Activated T-helper 17 cell treated with anti-CD3 and anti-CD28 coated beads, Interleukin-2, amount 50 U/mL, for 72 hours (primary cell): ENCODE measurements at regions not wholly inside any gene's neighbourhood (a gene's known extent, or its start where the extent isn't known, plus 50 kb on each side); places are given as distances from the start of the nearest gene placed in this dataset.

Source experiments
- ATAC-seq: fragments of 150-1000 bp; cut with Tn5 transposase; replicated peaks from 2 replicates; pipeline ENCODE4 v1.10.0; 2021; ENCODE audit warnings: mild to moderate bottlenecking, moderate library complexity
- H3K27ac Mint-ChIP-seq: one replicate; pipeline ENCODE4 v1.8.0; 2022; ENCODE audit warnings: mixed read lengths
- H3K27me3 Mint-ChIP-seq: one replicate; pipeline ENCODE4 v1.8.0; 2022; ENCODE audit warnings: mixed read lengths
- H3K36me3 Mint-ChIP-seq: one replicate; pipeline ENCODE4 v1.8.0; 2022; ENCODE audit warnings: low read depth, mild to moderate bottlenecking, mixed read lengths
- H3K4me1 Mint-ChIP-seq: one replicate; pipeline ENCODE4 v1.8.0; 2022; ENCODE audit warnings: mixed read lengths
- H3K4me3 Mint-ChIP-seq: one replicate; pipeline ENCODE4 v1.8.0; 2022; ENCODE audit warnings: mild to moderate bottlenecking, mixed read lengths
- H3K9me3 Mint-ChIP-seq: one replicate; pipeline ENCODE4 v1.8.0; 2022; ENCODE audit warnings: mixed read lengths

DNA sequence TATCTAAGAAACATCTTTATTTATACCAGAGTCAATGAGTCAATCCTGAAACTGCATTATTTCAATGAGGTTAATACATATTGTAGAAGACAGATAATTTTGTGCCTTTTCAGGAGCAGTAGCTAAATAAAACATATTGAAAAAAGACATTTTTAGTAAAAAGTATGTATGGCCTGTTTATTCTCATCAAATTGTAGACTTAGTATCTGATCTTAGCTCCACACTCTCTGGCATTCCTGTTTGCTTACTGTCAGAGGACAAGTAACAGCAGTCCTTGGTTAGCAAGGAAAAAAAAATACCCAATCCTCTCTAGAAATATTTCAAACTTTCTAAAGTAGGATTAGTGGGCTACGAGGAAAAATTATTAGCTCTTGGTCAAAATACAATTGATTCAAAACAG is 50.5 kb upstream of the GUCY1A1 start:
- no peaks in the 10 kb centered on the region for H3K9me3 Mint-ChIP-seq
- ATAC-seq, result no peak

DNA sequence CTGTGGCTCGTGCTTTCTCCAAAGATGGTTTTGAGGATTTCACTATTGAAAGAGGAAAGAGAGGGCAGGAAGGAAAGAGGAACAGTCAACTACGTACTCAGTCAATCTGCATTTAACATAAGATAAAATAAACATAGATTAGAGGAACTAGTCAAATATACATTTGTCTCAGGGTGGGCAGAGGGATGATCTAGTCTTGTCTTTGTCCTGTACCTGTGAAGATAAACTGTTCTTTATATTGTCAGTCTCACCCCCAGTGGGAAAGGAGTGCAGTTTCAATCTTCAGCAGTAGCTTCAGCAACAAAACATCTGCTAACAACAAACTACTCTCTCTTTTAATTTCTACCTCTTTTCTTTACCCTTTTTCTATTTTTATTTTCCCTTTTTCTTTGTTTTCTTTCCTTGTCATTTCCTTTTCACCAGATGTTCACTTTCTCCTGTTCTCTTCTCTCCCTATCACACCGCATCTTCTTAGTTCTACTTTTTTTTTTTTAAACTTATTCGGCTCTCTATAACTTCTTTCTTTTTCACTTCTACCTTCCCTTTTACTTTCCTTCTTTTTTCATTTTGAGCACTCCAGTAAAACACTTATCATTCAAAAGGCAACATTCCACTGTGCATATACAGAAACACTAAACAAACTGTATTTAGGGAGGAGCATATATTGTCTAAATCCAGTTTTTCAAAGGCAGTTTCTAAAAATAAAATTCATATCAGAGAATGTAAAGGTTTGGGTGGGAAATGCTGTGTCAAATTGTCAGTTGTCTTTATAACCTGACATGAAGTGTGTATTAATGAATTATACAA is 51.4 kb upstream of the GUCY1A1 start:
- peaks cover 14% of the 10 kb centered on the region for H3K27me3 Mint-ChIP-seq
- no peak overlapping the region for H3K4me3 Mint-ChIP-seq
- H3K27ac Mint-ChIP-seq, result no peak overlapping the region
- no peaks in the 10 kb centered on the region for H3K36me3 Mint-ChIP-seq
- no peak for ATAC-seq
- no peaks in the 10 kb centered on the region for H3K4me1 Mint-ChIP-seq
- H3K9me3 Mint-ChIP-seq, result no peaks in the 10 kb centered on the region

More for the DNA sequence above, 50.5 kb upstream of the GUCY1A1 start:
- Mint-ChIP-seq H3K4me1 (no peaks in the 10 kb centered on the region), H3K27ac (no peak overlapping the region), H3K27me3 (peaks cover 14% of the 10 kb centered on the region), H3K4me3 (no peak overlapping the region), H3K36me3 (no peaks in the 10 kb centered on the region)

DNA sequence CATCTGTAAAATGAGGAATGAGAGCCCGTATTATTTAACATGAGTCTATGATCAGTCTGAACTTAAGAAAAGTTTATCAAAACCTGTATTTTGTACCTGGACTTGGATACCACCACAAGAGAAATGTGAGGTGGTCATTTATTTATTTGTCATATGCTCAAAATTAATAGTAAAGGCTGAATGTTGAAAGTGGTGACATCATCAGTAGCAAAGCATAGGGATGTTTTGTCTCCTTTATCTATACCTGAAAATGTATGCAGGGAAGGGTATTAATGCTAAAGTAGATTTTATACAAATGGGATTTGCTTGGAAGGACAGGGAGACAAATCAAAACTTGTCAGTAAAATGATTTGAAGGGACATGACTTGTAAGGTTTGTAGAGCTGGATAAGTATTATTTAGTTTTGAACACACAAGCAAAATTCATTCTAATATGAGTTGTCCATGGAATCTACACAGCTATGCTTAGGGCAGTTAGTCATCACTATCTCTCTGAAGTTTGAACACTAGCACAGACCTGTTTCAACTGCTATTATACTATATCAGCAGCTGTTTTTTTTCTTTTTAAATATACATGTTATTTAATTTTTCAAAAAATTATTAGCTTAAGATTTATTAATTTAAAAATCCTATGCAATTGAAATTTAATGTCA is 52.4 kb upstream of the GUCY1A1 start:
- Mint-ChIP-seq H3K27ac (no peak overlapping the region), H3K36me3 (no peaks in the 10 kb centered on the region), H3K4me1 (no peaks in the 10 kb centered on the region), H3K27me3 (peaks cover 14% of the 10 kb centered on the region), H3K9me3 (no peaks in the 10 kb centered on the region), H3K4me3 (no peak overlapping the region)
- ATAC-seq, result no peak

DNA sequence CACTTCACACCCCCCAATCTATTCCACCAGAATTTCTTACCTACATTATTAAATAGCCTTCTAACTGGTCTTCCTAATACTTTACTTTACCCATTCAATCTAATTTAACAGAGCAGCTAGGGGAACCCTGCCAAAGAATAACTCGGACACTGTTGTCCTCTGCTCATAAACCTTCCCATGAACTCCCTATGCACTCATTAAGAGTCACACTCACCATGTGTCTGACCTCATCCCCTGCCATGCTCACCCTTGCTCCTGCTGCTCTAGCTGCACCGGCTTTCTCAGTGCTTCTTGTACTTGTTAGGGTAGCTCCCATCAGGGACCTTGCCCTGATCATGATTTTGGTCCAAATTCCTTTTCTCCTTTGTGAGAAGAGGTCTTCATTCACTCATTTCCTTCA is 54.6 kb upstream of the GUCY1A1 start:
- Mint-ChIP-seq H3K9me3 (no peaks in the 10 kb centered on the region), H3K4me3 (no peak overlapping the region), H3K36me3 (no peaks in the 10 kb centered on the region), H3K27ac (no peak overlapping the region), H3K4me1 (no peaks in the 10 kb centered on the region), H3K27me3 (peaks cover 14% of the 10 kb centered on the region)
- ATAC-seq, result no peak

DNA sequence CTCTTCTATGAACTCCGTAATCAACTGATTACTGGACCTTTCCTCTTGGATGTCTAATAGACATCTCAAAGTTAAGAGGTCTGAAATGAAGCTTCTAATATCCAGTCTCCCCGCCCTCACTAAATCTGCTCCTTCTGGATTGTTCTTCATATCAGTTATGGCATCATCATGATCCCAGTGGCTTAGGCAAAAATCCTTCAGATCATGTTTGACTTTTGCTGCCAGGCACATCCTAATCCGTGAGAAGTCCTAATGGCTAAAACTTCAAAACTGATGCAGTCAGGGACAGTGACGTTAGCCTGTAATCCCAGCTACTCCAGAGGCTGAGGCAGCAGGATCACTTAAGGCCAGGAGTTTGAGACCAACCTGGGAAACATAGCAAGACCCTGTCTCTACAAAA is 55.1 kb upstream of the GUCY1A1 start:
- ATAC-seq, result no peak
- H3K9me3 Mint-ChIP-seq, result no peaks in the 10 kb centered on the region

DNA sequence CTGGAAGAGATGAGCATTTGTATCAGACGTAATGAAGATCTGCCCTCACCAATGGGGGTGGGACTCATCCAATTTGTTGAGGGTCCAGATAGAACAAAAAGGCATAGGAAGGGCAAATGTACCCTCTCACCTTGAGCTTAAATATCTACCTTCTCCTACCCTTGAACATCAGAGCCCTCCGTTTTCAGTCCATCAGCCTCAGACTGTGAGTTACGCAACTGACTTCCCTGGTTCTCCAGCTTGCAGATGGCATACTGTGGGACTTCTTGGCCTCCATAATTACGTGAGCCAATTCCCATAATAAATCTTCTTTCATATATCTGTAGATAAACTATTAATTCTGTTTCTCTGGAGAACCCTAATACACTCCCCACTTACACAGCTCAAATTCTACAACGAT is 56.5 kb upstream of the GUCY1A1 start:
- H3K27me3 Mint-ChIP-seq, result peaks cover 10% of the 10 kb centered on the region
- no peak for ATAC-seq
- H3K36me3 Mint-ChIP-seq, result no peaks in the 10 kb centered on the region
- no peaks in the 10 kb centered on the region for H3K4me1 Mint-ChIP-seq
- H3K4me3 Mint-ChIP-seq, result no peak overlapping the region
- no peak overlapping the region for H3K27ac Mint-ChIP-seq
- H3K9me3 Mint-ChIP-seq, result no peaks in the 10 kb centered on the region

More for the DNA sequence above, 55.1 kb upstream of the GUCY1A1 start:
- H3K36me3 Mint-ChIP-seq, result no peaks in the 10 kb centered on the region
- no peaks in the 10 kb centered on the region for H3K4me1 Mint-ChIP-seq
- no peak overlapping the region for H3K4me3 Mint-ChIP-seq
- peaks cover 14% of the 10 kb centered on the region for H3K27me3 Mint-ChIP-seq
- H3K27ac Mint-ChIP-seq, result no peak overlapping the region

DNA sequence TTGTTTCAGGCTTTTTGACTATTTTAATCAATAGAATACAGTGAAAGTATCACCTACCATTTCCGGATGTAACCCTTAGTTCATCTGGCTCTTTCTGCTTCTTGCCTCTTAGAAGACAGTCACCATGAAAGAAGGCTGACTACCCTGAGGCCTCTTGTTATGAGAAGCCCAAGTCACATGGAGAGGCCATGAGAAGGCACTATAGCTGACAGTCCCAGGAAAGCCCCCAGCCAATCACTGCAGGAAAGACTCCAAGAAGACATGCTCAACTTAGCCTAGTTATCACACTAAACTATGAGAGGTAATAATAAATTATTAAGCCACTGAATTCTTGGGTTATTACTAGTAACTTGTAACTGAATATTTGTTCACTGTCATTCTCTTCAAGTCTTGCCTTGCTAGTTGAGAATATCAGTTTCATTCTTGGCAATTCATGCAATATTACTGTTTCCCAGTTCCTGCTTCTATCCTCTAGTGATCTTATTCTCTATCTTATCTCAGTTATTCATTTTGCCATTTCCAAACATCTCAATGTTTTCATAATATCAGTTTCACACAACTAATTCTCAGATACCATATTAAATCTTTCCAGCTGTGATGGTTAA is 57.1 kb upstream of the GUCY1A1 start:
- no peak for ATAC-seq
- Mint-ChIP-seq H3K9me3 (no peaks in the 10 kb centered on the region), H3K36me3 (no peaks in the 10 kb centered on the region), H3K27ac (no peak overlapping the region), H3K27me3 (peaks cover 10% of the 10 kb centered on the region), H3K4me3 (no peak overlapping the region), H3K4me1 (no peaks in the 10 kb centered on the region)

DNA sequence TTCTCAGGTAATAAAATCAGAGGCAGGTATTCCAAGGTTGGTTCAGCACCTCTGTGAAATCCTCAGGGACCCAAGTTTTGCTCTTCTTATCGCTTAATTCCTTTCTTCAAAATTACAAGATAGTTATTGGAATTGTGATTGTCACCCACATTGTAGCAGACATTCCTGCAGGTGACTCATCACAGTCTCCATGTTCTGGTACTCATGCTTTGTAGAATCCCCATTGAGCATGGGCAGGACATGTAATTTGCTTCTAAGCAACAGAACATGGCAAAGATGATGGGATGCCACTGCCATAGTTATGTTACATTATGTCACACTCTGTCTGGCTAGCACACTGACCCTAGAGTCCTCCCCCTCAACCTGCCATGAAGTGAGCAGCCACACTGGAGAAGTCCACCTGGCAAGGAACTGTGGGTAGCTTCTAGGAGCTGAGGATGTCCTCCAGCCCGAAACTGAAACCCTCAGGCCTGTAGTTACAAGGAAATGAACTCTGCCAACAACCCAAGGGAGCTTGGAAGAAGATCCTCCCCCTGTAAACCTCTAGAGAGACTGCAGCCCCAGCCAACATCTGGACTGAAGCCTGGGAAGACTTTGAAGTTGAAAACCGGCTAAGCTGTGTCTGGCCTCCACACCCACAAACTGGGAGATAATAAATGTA is 58.3 kb upstream of the GUCY1A1 start:
- peaks cover 12% of the 10 kb centered on the region for H3K27me3 Mint-ChIP-seq
- no peak for ATAC-seq
- no peaks in the 10 kb centered on the region for H3K9me3 Mint-ChIP-seq
- H3K4me3 Mint-ChIP-seq, result no peak overlapping the region
- no peaks in the 10 kb centered on the region for H3K4me1 Mint-ChIP-seq
- H3K36me3 Mint-ChIP-seq, result no peaks in the 10 kb centered on the region
- no peak overlapping the region for H3K27ac Mint-ChIP-seq

DNA sequence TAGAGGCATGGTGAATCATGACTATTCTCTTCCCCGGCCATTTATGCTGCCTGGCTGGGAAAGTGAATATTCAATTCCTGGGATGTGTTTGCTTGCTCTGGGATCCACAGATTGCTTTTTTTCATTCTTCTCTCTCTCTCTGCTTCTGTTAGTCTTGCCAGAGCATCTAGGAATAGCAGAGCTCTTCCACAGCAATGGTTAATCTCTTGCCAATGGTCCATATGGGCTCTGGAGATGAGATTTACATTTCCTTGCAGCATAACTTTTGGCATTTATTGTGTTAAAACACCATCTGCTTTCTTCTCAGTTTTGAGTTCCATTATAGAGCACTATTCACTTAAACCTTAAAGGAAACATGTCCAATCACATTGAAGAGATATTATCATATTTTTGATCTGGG is 59.2 kb upstream of the GUCY1A1 start:
- ATAC-seq, result no peak
- Mint-ChIP-seq H3K27me3 (peaks cover 9% of the 10 kb centered on the region), H3K9me3 (no peaks in the 10 kb centered on the region), H3K4me1 (no peaks in the 10 kb centered on the region), H3K36me3 (no peaks in the 10 kb centered on the region), H3K4me3 (no peak overlapping the region), H3K27ac (no peak overlapping the region)

DNA sequence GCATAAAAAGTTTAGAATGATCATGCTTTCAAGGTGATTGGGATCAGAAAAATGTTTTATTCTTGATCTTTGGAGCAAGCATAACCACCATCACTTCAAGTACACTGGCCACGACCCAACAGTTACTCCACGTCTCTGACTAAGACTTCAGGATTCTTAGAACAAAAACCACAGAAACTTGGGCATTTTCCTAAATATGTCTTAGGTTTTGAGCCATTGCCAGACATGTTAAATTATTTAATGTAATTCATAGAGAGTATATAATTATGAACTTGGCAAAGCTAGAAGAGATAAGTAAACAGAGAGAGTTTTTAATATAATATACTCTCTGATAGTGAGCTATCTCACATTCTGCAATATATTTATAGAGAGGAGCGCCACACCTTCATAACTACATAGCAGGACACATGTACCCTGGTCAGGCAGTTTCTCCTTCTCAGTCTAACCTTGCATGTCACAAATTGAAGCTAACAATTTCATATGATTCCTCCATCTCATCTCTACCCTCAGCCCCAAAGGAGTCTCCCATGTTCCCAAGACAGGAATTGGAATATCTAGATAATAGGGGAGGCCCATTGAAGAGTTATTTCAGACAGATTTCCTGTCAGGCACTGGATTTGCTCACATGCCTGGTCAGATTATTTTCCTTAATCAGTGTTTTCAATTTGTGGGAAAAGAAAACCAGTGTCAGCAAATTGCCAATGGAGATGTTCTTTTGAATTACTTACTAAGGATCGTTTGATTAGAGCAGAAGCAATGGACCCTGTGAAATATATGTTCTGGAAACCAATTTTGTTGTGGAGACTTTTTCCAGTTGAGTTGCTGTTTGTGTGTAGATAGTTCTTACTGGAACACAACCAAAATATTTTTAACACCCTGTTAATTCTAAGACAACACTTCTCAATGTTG is 61.7 kb upstream of the GUCY1A1 start:
- ATAC-seq, result no peak
- Mint-ChIP-seq H3K27me3 (peaks cover 6% of the 10 kb centered on the region), H3K36me3 (no peaks in the 10 kb centered on the region), H3K4me3 (no peak overlapping the region), H3K27ac (no peak overlapping the region), H3K9me3 (no peaks in the 10 kb centered on the region), H3K4me1 (no peaks in the 10 kb centered on the region)

DNA sequence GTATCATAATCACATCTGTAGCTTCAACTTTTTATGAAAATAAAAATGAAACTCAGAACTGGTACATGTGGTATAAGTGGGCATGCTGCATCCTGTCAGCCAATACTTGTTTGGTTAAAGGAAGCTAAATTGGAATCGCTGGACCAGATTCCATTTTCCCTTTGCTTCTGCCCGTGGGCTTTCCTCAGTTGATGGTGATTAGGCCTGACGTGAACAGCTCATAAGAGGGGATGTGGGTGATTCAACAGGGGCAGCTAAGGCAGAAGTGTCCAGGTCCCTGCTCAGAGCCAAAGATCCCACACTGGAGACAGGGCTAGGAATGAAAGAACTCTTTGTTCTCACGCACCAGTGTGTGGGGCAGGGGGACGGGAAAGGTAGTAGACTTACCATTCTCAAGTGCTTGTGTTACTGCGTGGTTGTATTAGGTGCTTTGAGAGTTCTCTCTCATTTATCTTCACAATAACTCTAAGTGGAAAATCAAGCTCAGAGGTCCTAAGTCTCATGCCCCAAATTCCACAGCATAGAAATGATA is 63.2 kb upstream of the GUCY1A1 start:
- ATAC-seq, result no peak
- H3K27me3 Mint-ChIP-seq, result peaks cover 9% of the 10 kb centered on the region
- no peak overlapping the region for H3K27ac Mint-ChIP-seq
- H3K9me3 Mint-ChIP-seq, result no peaks in the 10 kb centered on the region
- no peak overlapping the region for H3K4me3 Mint-ChIP-seq
- no peaks in the 10 kb centered on the region for H3K36me3 Mint-ChIP-seq
- no peaks in the 10 kb centered on the region for H3K4me1 Mint-ChIP-seq

DNA sequence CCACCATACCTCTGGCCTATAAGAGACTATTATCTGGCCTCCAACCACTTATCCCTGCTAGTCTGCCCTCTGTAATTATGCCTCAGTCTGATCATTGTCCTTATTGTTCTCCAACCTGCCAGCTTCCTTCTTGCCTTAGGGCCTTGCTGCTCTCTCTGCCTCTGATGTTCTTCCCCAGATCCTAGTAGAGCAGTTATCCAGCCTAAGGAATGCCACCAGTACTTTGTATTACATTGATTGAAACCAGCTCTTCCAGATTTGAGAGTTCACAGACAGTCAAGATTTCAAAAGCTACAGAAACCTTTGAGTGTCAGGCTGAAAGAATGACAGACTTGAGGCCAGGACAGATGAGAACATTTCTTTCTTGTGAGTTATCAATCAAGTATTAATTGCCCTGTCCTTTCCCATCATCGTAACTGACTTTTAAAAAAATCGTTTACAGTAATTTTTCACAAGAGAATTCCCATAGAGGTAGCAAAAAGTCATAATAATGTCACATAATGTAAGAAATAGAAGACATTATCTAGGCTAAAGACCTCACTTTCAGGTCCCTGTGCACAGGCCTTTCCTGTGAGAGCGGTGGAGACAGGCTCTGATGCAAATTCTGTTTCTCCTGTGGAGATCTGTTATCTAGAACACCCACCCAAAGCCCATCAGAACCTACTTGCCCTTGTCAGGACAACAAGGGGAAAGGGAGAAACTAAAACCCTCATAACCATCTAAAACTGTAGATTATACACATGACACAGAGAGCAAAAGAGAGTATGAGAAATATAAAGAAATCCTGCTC is 64.1 kb upstream of the GUCY1A1 start:
- no peak for ATAC-seq
- Mint-ChIP-seq H3K27ac (no peak overlapping the region), H3K36me3 (no peaks in the 10 kb centered on the region), H3K27me3 (peaks cover 12% of the 10 kb centered on the region), H3K4me3 (no peak overlapping the region), H3K4me1 (no peaks in the 10 kb centered on the region), H3K9me3 (no peaks in the 10 kb centered on the region)

DNA sequence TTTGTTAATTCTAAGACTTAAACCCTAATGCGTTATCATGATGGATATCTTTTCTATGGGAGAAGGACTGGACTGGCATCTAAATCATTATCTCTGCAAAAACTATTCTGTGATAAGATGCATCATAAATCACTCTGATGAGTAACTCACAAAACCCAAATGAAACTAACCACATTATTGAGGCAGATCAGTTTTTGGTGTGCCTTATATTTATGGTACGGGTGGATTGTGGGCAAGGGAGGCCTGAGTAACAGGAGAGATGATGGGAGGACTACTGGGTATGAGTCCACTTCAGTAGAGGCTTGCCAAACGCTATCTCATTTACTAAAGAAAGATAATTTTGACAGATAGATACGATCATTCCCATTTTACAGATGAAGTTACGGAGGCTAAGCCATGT is 66.4 kb upstream of the GUCY1A1 start:
- peaks cover 15% of the 10 kb centered on the region for H3K27me3 Mint-ChIP-seq
- H3K27ac Mint-ChIP-seq, result no peak overlapping the region
- no peaks in the 10 kb centered on the region for H3K9me3 Mint-ChIP-seq
- no peak overlapping the region for H3K4me3 Mint-ChIP-seq
- H3K36me3 Mint-ChIP-seq, result no peaks in the 10 kb centered on the region
- no peak for ATAC-seq
- no peaks in the 10 kb centered on the region for H3K4me1 Mint-ChIP-seq
